Ascending aorta (tissue), 2 donors: ENCODE measurements at regions not wholly inside any gene's neighbourhood (a gene's known extent, or its start where the extent isn't known, plus 50 kb on each side); places are given as distances from the start of the nearest gene placed in this dataset.

Experiments used
- DNase-seq, 2 donors: peaks; one replicate each; pipeline ENCODE4 v3.0.0-alpha.2; 2019; ENCODE audit warnings: low spot score in 2 of 2
- H3K27ac ChIP-seq, 2 donors: fragments of 200-600 bp; sonication (generic); one replicate each; pipeline ENCODE4 v1.5.1; 2016 to 2017; ENCODE audit warnings: mild to moderate bottlenecking in 1 of 2
- H3K27me3 ChIP-seq: fragments of 200-600 bp; sonication (generic); one replicate; pipeline ENCODE4 v1.5.1; 2017
- H3K36me3 ChIP-seq, 2 donors: fragments of 200-600 bp; sonication (generic); one replicate each; pipeline ENCODE4 v1.5.1; 2016
- H3K4me1 ChIP-seq, 2 donors: fragments of 200-600 bp; sonication (generic); one replicate each; pipeline ENCODE4 v1.5.1; 2016 to 2017; ENCODE audit warnings: mild to moderate bottlenecking in 1 of 2
- H3K4me3 ChIP-seq, 2 donors: fragments of 200-600 bp; sonication (generic); one replicate each; pipeline ENCODE4 v1.5.1; 2016 to 2017; ENCODE audit warnings: mild to moderate bottlenecking in 1 of 2
- H3K9me3 ChIP-seq, 2 donors: fragments of 200-600 bp; sonication (generic); one replicate each; pipeline ENCODE4 v1.5.1; 2016
- intact Hi-C: fragments of 100-400 bp; cut with DNase I; formaldehyde crosslinking; loops from one replicate; pipeline ENCODE4 v1.15.1; 2023
- TF ChIP-seq, protein P1 (sequence below), 3 experiments: fragments of 200-600 bp in 2 of 3; fragments of 450-650 bp in 1 of 3; sonication (generic) in 2 of 3; IDR thresholded peaks; one replicate each; pipeline ENCODE4 v1.5.1; 2016 to 2019; ENCODE audit warnings: antibody characterized with exemption in 3 of 3, mild to moderate bottlenecking in 1 of 3, moderate library complexity in 1 of 3

DNA sequence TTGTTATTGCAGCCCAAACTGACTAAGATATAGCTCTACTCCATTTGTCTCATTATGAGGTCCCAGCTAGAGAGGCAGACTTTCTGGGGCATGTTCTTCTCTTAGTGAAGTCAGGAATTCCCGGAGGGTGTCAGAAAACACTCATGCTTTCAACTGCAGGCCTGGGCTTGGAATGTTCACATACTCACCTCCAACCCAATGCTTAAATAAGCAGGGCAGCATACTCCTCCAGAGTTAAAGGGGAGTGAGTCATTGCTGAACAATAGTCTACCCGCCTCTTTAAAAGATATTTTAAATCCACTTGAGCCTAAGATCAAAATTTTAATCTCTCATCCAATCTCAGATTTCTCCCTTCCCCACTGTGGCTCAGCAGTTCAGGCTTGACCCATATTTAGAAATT, 167.8 kb upstream of the DPH6 start:
- Histone ChIP-seq H3K27ac (no peak overlapping the region), H3K27me3 (no peaks in the 10 kb centered on the region), H3K36me3 (no peaks in the 10 kb centered on the region), H3K4me3 (no peak overlapping the region), H3K9me3 (no peaks in the 10 kb centered on the region), H3K4me1 (no peaks in the 10 kb centered on the region)
- DNase-seq: no peak
- TF ChIP-seq, protein P1, sequence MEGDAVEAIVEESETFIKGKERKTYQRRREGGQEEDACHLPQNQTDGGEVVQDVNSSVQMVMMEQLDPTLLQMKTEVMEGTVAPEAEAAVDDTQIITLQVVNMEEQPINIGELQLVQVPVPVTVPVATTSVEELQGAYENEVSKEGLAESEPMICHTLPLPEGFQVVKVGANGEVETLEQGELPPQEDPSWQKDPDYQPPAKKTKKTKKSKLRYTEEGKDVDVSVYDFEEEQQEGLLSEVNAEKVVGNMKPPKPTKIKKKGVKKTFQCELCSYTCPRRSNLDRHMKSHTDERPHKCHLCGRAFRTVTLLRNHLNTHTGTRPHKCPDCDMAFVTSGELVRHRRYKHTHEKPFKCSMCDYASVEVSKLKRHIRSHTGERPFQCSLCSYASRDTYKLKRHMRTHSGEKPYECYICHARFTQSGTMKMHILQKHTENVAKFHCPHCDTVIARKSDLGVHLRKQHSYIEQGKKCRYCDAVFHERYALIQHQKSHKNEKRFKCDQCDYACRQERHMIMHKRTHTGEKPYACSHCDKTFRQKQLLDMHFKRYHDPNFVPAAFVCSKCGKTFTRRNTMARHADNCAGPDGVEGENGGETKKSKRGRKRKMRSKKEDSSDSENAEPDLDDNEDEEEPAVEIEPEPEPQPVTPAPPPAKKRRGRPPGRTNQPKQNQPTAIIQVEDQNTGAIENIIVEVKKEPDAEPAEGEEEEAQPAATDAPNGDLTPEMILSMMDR (IDR thresholded peaks at IDR 0.05): no peak
- intact Hi-C loops: no loop called here

DNA sequence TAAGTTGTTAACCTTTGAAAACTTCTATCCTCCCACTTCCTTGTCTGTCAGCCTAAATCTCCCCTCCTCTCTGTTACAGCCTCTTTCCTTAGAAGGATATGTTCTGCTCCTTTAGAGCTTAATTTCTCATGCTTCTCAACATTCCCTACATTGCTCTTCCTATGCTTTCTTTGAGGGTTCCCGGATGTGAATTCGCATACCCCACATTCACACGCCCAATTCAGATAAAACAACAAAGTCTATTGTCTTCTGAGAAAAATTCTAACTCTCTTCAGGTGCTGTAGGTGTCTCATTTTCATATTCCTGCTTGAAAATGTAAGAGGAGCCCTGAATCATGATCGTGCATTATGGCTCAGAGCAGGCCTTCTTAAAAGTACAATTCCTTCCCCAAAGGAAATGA, 171.8 kb upstream of the DPH6 start:
- Histone ChIP-seq H3K27ac (no peak overlapping the region), H3K4me3 (no peak overlapping the region), H3K36me3 (no peaks in the 10 kb centered on the region), H3K4me1 (no peaks in the 10 kb centered on the region), H3K27me3 (no peaks in the 10 kb centered on the region), H3K9me3 (no peaks in the 10 kb centered on the region)
- intact Hi-C loops: no loop called here
- TF ChIP-seq, protein P1 (IDR thresholded peaks at IDR 0.05): no peak
- no peak for DNase-seq

DNA sequence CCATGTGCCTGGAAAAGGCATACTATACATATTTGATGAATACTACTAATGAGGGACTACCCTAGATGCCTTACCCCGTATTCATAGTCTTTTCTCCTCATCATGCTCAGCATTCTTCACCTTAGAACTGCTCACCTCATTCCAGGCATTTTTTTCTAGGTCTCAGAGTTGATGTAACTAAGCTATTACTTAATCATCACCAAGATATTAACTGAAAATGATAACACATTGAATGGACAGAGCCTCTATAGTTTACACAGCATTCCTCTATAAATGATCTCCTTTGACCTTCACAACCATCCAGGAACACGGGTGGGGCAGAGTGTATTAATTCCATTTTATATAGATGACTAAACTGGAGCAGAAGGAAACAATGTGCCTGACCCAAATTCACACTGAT, 174.1 kb upstream of the DPH6 start:
- Histone ChIP-seq H3K4me3 (no peak overlapping the region), H3K36me3 (no peaks in the 10 kb centered on the region), H3K27ac (no peak overlapping the region), H3K9me3 (no peaks in the 10 kb centered on the region), H3K27me3 (no peaks in the 10 kb centered on the region), H3K4me1 (peaks cover 0 to 5% of the 10 kb centered on the region in 2 donors)
- DNase-seq: no peak
- intact Hi-C loops: no loop called here
- TF ChIP-seq, protein P1 (IDR thresholded peaks at IDR 0.05): no peak

DNA sequence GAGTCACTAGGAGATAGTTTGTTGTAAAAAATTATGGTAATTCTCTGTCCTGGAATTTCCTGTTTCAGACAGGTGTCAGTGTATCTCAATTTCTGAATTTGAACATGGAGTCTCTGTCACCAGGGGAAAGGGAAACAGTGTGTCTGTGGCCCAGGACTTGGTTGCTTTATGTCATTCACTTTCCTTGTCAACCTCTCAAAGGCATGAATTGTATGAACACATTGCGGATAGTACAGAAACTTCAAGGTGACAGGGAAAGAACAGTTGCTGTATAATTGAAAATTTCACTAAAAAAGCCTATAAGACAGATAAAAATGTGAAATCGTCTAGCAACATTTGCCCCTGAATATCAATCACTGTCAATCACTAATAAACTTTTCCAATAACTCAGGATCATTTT, 175.0 kb upstream of the DPH6 start:
- no peak for DNase-seq
- no peaks in the 10 kb centered on the region for H3K27me3 ChIP-seq
- TF ChIP-seq, protein P1 (IDR thresholded peaks at IDR 0.05): no peak

DNA sequence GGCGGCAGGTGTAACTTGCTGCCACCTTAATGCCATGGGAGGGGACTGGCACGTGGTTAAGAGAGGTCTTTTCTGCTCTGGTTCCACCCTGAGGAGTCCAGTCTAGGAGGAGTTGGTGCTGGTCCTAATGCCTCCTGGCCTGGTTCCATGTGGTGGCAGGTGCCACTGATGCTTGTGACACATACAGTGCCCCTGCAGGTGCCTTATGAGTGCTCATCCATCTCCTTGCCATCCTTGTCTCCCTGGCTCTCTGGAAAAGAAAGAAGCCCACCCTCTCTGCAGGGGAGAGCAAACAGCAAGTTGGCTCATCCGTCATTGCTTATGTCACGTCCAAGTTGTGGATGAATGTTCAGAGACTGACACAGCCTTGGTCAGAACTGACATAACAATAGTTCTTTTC, 175.8 kb upstream of the DPH6 start:
- no peak overlapping the region for H3K27ac ChIP-seq
- no peaks in the 10 kb centered on the region for H3K9me3 ChIP-seq
- intact Hi-C loops: no loop called here
- peaks cover 0 to 5% of the 10 kb centered on the region in 2 donors for H3K4me1 ChIP-seq
- no peak for DNase-seq
- TF ChIP-seq, protein P1 (IDR thresholded peaks at IDR 0.05): no peak
- no peaks in the 10 kb centered on the region for H3K27me3 ChIP-seq
- H3K4me3 ChIP-seq: no peak overlapping the region
- no peaks in the 10 kb centered on the region for H3K36me3 ChIP-seq

More for the DNA sequence above, 175.0 kb upstream of the DPH6 start:
- no peak overlapping the region for H3K27ac ChIP-seq
- no peak overlapping the region for H3K4me3 ChIP-seq
- H3K36me3 ChIP-seq: no peaks in the 10 kb centered on the region
- H3K4me1 ChIP-seq: peaks cover 0 to 5% of the 10 kb centered on the region in 2 donors
- intact Hi-C loops: no loop called here
- H3K9me3 ChIP-seq: no peaks in the 10 kb centered on the region

DNA sequence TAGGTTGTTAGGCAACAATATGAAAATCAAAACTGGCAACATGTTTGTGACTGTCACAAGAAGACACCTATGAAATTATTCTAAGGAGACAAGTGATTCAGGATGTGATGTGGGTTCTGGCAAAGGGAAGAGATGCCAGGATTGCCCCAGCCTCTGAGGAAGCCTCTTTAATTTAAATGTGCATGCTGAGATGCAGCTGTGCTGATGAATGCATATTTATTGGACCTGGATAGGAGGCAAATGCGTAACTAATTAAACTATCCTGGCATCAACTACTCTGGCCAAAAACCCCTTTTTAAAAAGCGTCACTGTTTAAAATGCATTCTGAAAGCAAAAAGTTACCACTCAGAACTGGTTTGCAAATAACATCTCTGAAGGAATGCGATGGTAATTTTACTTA, 176.5 kb upstream of the DPH6 start:
- Histone ChIP-seq H3K36me3 (no peaks in the 10 kb centered on the region), H3K4me3 (no peak overlapping the region), H3K9me3 (no peaks in the 10 kb centered on the region), H3K4me1 (peaks cover 0 to 5% of the 10 kb centered on the region in 2 donors), H3K27ac (no peak overlapping the region), H3K27me3 (no peaks in the 10 kb centered on the region)
- intact Hi-C loops: no loop called here
- TF ChIP-seq, protein P1 (IDR thresholded peaks at IDR 0.05): no peak
- DNase-seq: no peak
